HG02870 (cell line): ENCODE measurements at regions not wholly inside any gene's neighbourhood (a gene's known extent, or its start where the extent isn't known, plus 50 kb on each side); places are given as distances from the start of the nearest gene placed in this dataset.
"Not testable (repeated sequence)": the region's sequence is repeated elsewhere in the genome, so short reads cannot be mapped to it uniquely, and the experiment has no call there.

Source experiments
- ATAC-seq: cut with Tn5 transposase; IDR thresholded peaks from one replicate; pipeline ENCODE4 v1.9.1; 2021; ENCODE audit warnings: mild to moderate bottlenecking, moderate library complexity; ENCODE audit not compliant: unreplicated experiment

DNA sequence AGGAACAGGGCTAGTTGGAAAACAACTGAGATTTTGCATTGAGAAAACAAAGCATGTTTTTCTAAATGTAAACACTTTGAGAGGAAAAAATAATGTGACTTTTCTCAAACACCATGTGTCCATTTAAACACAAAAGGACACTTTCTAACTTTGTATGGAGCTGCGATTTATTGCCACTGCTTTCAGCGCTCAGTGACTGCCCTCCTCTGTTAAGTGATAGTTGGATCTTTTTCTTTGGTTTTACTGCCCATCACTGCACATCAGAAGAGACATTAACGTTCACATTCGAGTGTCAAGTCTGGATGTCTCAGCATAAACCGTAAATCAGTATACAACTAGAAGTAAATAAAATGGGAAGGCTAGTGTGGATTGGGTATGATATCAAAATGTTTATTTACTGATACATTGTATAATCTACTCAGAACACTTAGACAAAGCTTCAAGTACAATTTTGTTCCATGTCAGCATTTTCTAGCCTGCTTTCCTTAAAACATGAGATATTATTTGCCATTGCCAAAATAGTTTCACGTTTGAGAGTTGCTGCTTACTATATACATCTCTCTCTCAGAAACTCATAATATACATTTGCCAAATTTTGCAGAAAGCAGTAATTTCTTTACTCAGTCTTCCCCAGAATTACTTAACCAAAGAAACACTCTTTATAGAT lies 237.6 kb downstream of the IKZF2 start:
- no peak for ATAC-seq

DNA sequence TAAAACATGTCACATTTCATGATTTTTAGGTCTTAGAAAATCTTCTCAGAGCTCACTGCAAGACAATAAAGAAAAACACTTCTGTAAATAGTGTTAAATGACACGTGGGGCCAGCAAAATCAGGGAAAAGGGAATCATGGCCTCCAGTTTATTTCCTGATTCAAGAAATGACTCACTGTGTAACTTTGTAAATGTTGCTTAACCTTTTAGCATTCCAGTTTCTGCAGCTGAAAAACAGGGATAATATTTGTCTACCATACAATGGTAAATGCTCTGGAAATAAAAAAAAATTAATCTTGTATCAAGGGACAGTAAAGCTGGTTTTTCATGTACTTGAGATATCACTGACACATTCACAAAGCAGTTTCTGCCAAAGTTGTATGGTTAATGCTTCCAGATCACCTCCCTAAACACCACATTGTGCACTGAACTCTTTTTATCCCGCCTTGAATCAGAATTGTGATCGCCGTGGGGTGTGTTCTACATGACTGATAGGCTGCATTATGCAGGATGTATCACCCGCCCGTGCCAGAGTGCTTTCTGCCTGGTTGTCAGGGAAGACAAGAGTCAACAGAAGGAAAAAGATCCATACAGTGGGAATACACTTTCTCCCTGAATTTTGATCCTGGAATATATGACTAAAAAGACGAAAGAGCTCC lies 238.8 kb downstream of the IKZF2 start:
- ATAC-seq: no peak

DNA sequence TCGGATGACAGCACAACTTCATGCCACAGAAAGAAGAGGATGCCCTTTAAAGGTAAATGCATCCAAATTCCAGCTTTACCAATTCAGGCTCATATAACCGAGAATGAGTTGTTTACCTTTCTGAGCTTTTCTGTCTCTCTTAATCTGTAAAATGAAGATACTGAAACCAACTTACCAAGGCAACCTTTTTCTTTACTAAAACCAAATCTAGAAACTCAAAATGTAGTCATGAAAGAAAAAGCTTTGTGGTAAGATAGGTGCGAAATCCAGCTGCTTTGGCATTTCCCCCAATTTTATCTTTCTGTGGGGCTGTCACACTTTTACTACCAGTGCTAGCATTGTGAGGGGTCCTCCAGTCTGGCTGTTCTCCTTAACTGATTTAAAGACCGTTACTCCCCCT lies 240.4 kb downstream of the IKZF2 start:
- no peak for ATAC-seq

DNA sequence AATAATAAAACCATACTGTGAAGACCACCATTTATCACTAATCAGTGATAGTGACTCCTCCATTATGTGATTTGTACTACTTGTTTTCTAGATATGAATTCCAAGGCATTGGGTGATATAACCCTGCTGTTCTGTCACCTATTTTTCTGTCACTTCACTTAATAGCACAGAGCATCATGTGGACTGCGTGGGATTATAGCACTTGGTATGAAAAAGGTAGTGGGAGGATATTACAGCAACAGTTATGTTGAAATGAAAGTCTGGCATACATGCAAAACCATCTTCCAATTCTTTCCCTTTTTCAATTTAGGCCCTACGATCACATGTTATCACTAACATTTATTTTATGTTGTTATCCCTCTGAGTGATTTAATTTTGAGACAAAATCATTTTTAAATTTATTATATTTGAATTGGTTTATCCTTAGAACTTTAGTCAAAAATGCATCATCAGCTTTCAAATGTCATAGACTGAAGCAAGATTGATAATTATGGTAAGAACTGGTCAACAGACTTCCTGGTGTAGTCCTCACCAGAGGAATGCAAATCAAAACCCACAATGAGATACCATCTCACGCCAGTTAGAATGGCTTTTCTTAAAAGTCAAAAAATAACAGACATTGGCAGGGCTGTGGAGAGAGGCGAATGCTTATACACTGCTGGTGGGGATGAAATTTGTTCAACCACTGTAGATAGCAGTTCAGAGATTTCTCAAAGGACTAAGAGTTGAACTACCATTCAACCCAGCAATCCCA lies 242.6 kb downstream of the IKZF2 start:
- ATAC-seq: no peak

DNA sequence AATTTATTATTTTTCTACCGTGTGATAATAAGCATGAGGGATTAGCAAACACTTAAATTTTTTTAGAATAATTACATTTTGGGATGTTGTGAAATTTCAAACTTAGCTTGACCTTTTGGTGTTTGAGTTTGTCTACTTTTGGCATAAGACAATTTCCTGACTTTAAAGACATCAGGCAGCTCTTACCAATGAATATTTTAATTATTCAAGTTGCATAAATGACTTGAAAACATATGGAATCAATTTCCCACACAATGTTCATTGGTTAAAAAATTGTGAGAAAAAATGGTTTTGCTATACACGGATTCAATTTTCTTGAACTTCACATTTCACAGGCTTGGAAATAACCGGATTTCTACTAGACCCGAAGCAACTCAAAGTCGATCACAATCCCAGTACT lies 243.4 kb downstream of the IKZF2 start:
- ATAC-seq: no peak

DNA sequence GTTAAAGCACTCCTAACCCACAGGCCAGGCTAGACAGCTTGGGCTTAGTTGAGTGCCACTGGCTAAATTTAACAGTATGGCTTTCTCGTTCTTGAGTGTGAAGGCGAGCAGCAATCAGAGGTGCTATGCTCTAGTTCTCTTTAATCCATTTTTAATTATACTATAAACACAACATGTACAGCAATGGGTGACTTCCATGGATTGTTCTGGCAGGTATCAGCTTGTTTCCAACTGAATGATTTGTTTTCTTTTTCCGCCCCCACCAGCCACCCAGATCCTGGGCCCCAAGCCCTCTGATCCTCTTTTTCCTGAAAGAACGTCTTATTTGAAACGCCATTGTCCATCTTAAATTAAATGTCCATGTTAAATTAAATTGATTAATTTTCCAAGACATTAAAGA lies 244.8 kb downstream of the IKZF2 start:
- ATAC-seq: no peak

DNA sequence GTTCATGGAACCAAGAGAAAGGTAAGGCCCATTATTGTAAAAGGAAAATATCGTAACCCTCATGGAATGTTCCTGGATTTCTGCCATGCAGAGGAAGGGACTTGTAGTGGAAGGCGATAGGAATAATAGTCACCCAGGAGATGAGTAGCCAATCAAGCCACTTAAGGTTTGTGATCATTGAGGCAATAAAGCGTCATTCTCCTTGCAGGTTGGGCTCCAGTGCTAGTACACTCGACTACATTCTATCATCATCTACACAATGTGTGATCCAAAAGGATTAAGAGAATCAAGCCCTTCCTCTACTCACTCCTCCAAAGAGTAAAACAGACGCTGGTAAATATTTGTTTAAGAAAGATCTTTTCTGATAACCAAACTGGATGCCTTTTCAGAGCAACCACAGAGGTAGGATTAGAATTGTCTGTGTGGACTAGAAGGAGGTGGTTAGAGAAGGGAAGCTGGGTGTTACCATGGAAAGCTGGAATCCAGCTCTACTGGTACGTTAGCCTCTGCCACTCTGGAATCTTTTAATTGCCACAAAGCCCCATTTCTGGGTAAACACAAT lies 245.7 kb downstream of the IKZF2 start:
- ATAC-seq: no peak

DNA sequence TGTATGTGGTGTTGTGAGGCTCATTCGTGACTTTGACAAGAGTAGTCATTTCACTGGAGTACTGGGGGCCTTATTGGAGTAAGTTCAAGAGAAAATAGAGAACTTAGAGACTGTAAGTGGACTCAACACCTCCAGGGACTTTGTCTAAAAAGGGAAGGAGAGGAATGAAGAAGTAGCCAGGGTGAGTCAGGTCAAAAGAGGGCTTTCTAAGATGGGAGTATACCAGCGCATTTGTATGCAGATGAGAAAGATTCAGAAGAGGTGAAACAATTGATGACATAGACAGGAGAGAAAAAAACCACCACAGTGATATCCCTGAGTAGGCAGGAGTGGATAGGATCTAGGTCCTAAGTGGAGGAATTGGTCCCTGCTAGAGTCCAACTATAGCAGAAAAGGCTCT lies 246.8 kb downstream of the IKZF2 start:
- no peak for ATAC-seq

DNA sequence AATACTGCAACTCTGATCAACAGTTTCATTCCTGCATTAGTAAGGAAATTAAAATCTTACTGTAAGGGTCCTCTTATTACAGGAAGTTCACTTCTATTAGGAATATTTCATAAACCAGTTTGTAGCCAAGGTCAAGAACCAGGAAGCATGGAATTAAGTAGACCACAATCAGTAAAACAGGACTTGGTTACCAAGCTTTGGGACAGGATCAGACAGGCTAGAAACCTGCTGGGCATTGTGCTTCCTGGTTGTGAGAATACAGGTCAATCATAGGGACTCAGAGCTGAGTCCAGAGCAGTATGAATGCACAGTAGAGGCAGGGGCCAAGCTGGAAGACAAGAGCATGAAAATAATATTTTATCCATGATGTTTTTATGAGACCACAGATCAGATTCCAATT lies 248.0 kb downstream of the IKZF2 start:
- ATAC-seq: no peak

DNA sequence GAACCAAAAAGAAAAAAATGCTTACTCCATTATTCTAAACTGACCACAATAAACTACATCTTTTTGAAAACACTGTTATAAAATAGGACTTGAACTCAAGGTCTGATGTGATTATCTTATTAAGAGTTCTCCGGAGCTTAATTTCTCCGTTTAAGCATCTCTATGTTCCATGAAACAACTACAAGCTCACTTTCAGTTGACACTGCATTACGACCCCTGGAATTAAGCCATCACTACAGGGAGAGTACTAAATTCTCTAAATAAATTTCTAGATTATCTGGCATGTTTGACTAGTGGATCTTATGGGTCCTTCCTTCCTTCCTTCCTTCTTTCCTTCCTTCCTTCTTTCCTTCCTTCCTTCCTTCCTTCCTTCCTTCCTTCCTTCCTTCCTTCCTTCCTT lies 249.0 kb downstream of the IKZF2 start:
- no peak for ATAC-seq

DNA sequence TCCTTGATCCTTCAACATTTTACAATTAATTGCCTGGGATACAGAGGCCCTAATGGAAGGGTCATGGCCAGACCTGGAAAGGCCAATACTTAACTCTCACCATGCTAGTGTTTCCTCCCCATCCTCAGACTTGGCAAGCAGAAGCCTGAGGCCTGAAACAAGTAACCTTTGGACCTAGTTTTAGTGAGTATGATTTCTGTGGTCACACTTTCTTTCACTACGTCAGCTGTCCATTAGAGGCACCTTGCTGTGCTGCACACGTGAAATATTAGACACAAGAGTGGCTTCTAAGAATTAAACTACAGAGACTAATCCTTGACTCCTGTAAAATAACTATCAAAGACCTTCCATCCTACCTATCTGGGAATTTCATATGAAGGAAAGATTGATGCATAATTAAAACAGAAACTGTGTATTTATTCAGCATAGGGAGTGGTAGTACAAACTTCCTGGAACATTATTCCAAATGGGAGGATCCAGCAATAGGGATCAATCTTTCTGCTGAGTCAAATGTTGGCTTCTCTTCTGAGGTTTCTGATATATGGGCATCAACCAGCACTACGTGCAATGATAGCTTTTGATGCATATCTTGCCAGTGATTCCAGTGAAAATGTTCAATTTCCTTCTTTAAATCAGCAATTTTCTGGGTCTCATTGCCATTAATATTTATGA lies 249.7 kb downstream of the IKZF2 start:
- no peak for ATAC-seq

DNA sequence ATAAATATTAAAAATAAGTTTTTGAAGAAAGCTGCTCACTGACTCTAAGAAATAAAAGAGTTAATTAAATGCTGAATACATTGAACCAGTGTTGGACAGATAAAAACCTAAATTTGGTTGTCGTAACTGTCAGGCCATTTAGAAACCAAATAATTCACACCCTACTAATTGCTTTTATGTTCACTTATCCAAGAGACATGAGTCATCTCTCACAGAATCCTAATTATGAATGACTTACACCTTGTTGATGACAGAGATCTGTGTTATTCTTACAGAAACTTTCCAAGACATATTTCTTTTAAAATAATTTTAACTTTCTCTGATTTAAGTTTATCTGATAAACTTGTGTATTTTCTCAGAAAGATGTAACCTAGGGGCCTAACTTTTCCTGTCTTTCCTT lies 250.7 kb downstream of the IKZF2 start:
- no peak for ATAC-seq

DNA sequence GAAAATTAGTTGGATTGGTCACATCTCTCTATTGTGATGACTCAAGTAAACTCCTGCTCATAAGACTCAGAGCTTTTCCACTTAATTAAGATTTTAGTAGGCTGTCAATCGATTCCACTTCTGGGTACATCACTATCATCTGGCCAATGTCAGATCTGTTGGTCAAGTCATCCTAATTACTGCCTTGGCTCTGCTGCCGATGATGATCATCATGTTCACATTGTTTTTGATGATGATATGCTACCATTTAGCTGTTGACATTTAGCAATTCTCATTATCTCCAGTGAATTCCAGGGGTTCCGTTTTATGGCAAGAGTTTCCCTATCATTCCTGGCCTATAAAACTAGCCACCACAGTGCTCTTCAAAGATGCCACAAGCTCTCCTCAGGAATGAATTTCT lies 253.4 kb downstream of the IKZF2 start:
- no peak for ATAC-seq

DNA sequence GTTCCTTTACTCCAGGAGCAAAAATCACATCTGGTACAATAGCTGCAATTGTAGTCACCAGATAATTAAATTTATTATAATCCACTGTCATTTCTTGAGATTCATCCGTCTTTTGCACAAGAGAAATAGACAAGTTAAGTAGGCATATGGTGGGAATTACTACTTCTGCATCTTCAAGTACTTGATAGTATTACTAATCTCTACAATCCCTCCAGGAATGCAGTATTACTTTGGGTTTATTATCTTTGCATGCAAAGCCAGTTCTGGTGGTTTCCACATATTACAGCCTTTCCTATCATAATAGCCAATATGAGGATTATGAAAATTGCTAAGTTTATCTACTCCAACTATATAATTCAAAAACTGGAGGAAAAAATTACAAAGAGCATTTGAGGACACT lies 254.1 kb downstream of the IKZF2 start:
- no peak for ATAC-seq

DNA sequence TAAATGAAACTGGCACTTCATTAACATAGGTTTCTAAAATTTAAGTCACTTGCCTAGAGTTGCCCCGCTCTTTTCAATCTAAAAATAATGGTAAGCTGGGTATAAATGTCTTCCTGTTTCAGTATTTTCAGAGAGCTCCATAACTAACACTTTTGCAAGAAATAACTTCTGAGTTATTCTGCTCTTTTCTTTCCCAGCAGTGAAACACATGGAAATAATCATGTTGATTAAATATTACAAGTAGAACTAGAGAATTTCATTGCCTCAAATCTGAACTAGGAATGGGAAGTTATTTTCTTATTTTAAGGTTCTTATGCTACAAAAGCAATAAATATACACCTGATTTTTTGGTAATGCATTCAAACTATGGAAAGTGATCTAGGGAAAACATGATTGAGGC lies 257.4 kb downstream of the IKZF2 start:
- ATAC-seq: no peak

DNA sequence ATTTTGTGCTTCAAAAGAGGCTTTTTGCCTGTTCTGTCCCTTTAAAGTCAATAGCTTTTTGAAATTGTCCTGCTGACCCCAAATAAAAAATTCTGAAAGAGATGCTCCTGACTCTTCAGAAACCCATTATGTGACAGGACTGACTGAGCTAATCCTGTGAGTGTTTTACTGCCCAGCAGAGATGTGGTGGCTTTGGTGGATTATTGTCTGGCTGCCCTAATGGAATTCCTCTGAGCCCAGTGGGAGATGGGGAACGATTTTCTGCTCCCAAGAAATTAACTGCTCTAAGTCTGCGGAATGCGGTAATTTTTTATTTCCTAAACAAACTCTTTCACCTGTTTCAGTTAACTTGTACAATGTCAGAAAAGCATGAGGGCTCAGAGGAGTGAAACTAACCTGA lies 258.2 kb downstream of the IKZF2 start:
- no peak for ATAC-seq

DNA sequence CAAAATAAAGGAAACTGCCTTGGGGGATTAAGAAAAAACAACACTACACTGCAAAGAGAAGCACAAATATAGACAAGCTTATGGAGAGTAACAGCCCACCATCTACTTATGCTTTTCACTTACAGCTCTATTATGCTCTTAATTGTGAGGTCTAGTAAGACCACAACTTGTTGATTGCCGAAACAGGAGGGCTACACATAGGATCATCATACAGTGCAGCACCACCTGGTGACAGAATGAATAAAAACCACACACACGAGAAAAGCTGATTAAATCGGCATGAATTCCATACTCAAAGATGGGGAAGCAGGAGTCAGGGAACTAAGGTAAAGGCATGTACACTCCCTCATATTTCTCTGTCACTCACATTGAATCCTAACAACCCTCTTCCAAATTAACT lies 259.2 kb downstream of the IKZF2 start:
- ATAC-seq: no peak

DNA sequence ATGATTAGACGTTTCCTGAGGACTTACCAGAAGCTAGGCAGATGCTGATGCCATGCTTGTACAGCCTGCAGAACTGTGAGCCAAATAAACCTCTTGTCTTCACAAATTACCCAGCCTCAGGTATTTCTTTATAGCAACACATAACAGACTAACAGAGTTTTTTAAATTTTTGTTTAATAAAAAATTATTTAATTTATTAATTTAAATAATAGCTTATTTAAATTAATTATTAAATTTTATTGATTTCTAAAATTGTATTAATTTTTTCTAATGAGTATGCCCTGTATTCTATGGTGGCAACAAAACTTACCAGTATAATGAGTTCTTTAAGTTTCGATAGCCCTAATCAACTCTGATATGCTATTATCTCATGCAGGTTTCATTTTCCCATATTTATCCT lies 259.8 kb downstream of the IKZF2 start:
- ATAC-seq: no peak

DNA sequence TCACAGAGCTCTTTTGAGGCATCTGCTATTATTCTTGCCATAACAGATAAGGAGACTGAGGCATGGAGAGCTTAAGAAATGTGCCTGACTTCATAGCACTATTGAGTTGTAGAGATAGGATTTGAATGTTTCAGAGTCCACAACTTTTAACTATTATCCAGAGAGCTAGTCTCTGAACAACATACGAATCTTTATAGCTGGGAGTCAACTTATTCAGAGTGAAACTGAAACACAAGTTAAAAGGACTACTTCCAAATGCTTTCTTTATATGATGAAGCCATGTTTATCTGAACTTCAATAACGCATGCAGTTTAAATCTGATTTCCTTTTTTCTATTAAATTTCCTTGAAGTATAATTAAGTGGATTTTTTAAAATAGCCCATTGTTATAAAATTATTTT lies 268.8 kb downstream of the IKZF2 start:
- ATAC-seq: no peak

DNA sequence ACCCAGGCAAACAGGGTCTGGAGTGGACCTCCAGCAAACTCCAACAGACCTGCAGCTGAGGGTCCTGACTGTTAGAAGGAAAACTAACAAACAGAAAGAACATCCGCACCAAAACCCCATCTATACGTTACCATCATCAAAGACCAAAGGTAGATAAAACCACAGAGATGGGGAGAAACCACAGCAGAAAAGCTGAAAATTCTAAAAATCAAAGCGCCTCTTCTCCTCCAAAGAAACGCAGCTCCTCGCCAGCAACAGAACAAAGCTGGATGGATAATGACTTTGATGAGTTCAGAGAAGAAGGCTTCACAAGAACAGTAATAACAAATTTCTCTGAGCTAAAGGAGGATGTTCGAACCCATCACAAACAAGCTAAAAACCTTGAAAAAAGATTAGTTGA lies 274.9 kb downstream of the IKZF2 start:
- not testable (repeated sequence) for ATAC-seq

DNA sequence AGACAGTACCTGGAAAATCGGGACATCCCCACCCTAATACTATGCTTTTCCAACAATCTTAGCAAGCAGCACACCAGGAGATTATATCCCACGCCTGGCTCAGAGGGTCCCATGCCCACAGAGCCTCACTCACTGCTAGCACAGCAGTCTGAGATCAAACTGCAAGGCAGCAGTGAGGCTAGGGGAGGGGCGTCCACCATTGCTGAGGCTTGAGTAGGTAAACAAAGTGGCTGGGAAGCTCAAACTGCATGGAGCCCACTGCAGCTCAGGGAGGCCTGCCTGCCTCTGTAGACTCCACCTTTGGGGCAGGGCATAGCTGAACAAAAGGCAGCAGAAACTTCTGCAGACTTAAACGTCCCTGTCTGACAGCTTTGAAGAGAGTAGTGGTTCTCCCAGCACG lies 275.5 kb downstream of the IKZF2 start:
- ATAC-seq: not testable (repeated sequence)
